Neutrophil (primary cell): ENCODE measurements at regions not wholly inside any gene's neighbourhood (a gene's known extent, or its start where the extent isn't known, plus 50 kb on each side); places are given as distances from the start of the nearest gene placed in this dataset.
"Not testable (repeated sequence)": the region's sequence is repeated elsewhere in the genome, so short reads cannot be mapped to it uniquely, and the experiment has no call there.

ENCODE experiments used
- H3K27ac ChIP-seq: fragments of 200-600 bp; sonication (generic); 2 replicates; pipeline ENCODE4 v1.5.1; 2016; ENCODE audit warnings: mild to moderate bottlenecking, moderate library complexity
- H3K27me3 ChIP-seq: fragments of 200-600 bp; sonication (generic); 2 replicates; pipeline ENCODE4 v1.6.0; 2016; ENCODE audit warnings: mild to moderate bottlenecking
- H3K36me3 ChIP-seq: fragments of 200-600 bp; sonication (generic); 2 replicates; pipeline ENCODE4 v1.5.1; 2017
- H3K4me1 ChIP-seq, 2 experiments: fragments of 200-600 bp in 1 of 2; sonication (generic) in 1 of 2; 1 replicate in 1 of 2; 2 replicates in 1 of 2; pipeline versions ENCODE4 v1.5.1 to v1.6.1; 2013 to 2016; ENCODE audit warnings: low read depth in 1 of 2, low read length in 1 of 2, mild to moderate bottlenecking in 1 of 2, moderate library complexity in 1 of 2; ENCODE audit not compliant: control insufficient read depth in 1 of 2, insufficient read depth in 1 of 2
- H3K4me3 ChIP-seq, 2 experiments: fragments of 200-600 bp in 1 of 2; sonication (generic) in 1 of 2; 1 replicate in 1 of 2; 2 replicates in 1 of 2; pipeline ENCODE4 v1.5.1; 2013 to 2016; ENCODE audit warnings: low read depth in 1 of 2, low read length in 1 of 2, mild to moderate bottlenecking in 1 of 2, moderate library complexity in 1 of 2
- H3K9me3 ChIP-seq: fragments of 200-600 bp; sonication (generic); 2 replicates; pipeline ENCODE4 v1.5.1; 2016
- TF ChIP-seq, protein P1 (sequence below): fragments of 200-600 bp; sonication (generic); IDR thresholded peaks from 2 replicates; pipeline ENCODE4 v1.5.1; 2016; ENCODE audit warnings: antibody characterized with exemption

- Histone ChIP-seq H3K4me3 (no peak overlapping the region), H3K27me3 (no peaks in the 10 kb centered on the region), H3K9me3 (no peaks in the 10 kb centered on the region), H3K4me1 (no peaks in the 10 kb centered on the region), H3K36me3 (no peaks in the 10 kb centered on the region), H3K27ac (no peak overlapping the region)
- TF ChIP-seq, protein P1, sequence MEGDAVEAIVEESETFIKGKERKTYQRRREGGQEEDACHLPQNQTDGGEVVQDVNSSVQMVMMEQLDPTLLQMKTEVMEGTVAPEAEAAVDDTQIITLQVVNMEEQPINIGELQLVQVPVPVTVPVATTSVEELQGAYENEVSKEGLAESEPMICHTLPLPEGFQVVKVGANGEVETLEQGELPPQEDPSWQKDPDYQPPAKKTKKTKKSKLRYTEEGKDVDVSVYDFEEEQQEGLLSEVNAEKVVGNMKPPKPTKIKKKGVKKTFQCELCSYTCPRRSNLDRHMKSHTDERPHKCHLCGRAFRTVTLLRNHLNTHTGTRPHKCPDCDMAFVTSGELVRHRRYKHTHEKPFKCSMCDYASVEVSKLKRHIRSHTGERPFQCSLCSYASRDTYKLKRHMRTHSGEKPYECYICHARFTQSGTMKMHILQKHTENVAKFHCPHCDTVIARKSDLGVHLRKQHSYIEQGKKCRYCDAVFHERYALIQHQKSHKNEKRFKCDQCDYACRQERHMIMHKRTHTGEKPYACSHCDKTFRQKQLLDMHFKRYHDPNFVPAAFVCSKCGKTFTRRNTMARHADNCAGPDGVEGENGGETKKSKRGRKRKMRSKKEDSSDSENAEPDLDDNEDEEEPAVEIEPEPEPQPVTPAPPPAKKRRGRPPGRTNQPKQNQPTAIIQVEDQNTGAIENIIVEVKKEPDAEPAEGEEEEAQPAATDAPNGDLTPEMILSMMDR: no peak
Observed at GRCh38 chr5:166281433-166281832, 2010.0 kb upstream of the WWC1 start.

DNA sequence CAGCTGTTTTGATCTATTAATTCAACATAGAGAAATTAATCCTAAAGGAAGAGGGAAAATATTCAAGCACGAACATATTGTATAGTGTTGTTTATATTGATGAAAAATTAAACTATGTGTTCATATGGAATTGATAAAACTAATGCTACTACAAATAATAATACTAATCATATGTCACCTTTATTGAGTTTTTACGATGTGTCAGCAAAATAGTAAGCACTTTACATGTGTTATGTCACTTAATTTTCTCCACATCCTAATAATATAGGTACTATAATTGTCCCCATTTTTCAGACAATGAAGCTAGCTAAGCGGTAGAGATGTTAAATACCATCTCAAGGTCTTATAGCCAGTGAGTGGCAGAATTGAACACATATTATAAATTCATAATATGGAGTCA lies 2008.5 kb upstream of the WWC1 start:
- Histone ChIP-seq H3K9me3 (no peaks in the 10 kb centered on the region), H3K36me3 (no peaks in the 10 kb centered on the region), H3K4me1 (no peaks in the 10 kb centered on the region), H3K27ac (no peak overlapping the region), H3K4me3 (no peak overlapping the region), H3K27me3 (no peaks in the 10 kb centered on the region)
- TF ChIP-seq, protein P1: no peak

DNA sequence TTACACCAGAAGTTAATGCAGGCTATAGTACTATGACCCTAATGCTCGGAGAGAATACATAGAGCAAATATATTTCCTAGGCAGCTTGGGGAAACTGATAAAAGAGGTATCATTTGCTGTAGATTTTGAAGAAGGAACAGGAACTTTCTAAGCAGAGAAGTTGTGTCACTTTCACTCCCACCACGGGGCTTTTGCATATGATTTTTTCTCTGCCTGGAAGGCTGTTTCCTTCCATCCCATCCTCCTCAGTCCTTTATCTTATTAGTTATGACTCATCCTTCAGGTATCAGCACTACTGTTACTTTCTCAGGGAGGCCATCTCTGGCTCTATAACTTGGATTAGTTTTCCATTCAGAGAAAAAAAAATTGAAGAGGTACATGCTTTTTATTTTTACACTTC lies 2006.1 kb upstream of the WWC1 start:
- H3K36me3 ChIP-seq: no peaks in the 10 kb centered on the region
- no peak overlapping the region for H3K4me3 ChIP-seq
- H3K27ac ChIP-seq: no peak overlapping the region
- no peaks in the 10 kb centered on the region for H3K27me3 ChIP-seq
- H3K4me1 ChIP-seq: no peaks in the 10 kb centered on the region
- TF ChIP-seq, protein P1: no peak
- H3K9me3 ChIP-seq: no peaks in the 10 kb centered on the region

DNA sequence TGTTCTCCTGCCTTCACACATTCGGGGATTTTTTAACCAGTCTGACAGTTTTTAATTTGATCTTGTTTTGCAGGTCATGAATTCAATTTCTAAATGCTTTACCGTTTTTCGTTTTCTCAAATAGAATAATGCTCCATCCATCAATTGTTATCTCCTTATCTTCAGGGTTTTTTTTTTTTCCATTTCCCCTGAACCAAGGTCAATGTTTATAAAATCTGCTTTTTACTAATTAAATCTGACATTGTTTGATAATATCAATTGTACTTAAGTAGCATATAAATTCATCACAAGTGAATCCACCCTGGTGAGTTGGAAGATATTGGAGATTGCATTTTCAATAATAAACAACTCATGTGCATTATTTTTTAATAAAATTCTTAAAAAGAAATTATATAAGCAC lies 2004.6 kb upstream of the WWC1 start:
- Histone ChIP-seq H3K4me3 (no peak overlapping the region), H3K36me3 (no peaks in the 10 kb centered on the region), H3K9me3 (no peaks in the 10 kb centered on the region), H3K27me3 (no peaks in the 10 kb centered on the region), H3K4me1 (no peaks in the 10 kb centered on the region), H3K27ac (no peak overlapping the region)
- TF ChIP-seq, protein P1: no peak

DNA sequence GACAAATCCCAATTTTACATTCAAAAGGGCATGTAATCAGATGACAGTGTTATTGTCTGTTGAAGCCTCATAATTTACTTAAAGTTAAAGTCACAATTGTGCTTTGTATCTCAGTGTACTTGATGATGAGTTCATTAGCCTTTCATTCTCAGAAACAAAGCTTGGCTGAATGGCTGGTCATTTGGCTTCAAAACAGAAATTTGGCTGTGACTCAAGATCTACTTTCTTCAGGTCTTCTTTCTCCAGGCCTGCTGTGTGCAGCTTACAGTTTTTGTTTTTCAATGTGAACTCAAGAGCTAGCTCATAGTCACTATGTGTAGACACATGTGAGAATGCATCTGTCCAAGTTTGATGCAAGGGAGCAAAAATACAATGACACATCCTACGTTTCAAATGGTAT lies 2003.6 kb upstream of the WWC1 start:
- TF ChIP-seq, protein P1: no peak
- H3K9me3 ChIP-seq: no peaks in the 10 kb centered on the region
- H3K4me3 ChIP-seq: no peak overlapping the region
- H3K27me3 ChIP-seq: no peaks in the 10 kb centered on the region
- H3K36me3 ChIP-seq: no peaks in the 10 kb centered on the region
- no peak overlapping the region for H3K27ac ChIP-seq
- no peaks in the 10 kb centered on the region for H3K4me1 ChIP-seq

- not testable (repeated sequence) for H3K4me3 ChIP-seq, H3K36me3 ChIP-seq, H3K9me3 ChIP-seq, H3K27ac ChIP-seq, H3K27me3 ChIP-seq, H3K4me1 ChIP-seq
Observed at GRCh38 chr5:166291800-166292199, 1999.6 kb upstream of the WWC1 start.
